Tibial artery (tissue), 4 donors: ENCODE measurements at regions not wholly inside any gene's neighbourhood (a gene's known extent, or its start where the extent isn't known, plus 50 kb on each side); places are given as distances from the start of the nearest gene placed in this dataset.

ENCODE experiments used
- DNase-seq, 2 donors: peaks; one replicate each; pipeline ENCODE4 v3.0.0-alpha.2; 2019
- H3K27ac ChIP-seq, 2 donors: fragments of 200-600 bp; sonication (generic) in 1 of 2; 1 replicate in 1 of 2; 2 replicates in 1 of 2; pipeline ENCODE4 v1.5.1; 2018 to 2019; ENCODE audit warnings: mild to moderate bottlenecking in 1 of 2
- H3K27me3 ChIP-seq, 2 donors: fragments of 200-600 bp; sonication (generic) in 1 of 2; one replicate each; pipeline versions ENCODE4 v1.5.1 to v1.6.0; 2016 to 2019
- H3K36me3 ChIP-seq, 3 donors: fragments of 200-600 bp; sonication (generic) in 2 of 3; one replicate each; pipeline ENCODE4 v1.5.1; 2016 to 2019; ENCODE audit warnings: mild to moderate bottlenecking in 2 of 3
- H3K4me1 ChIP-seq, 4 donors: fragments of 200-600 bp; sonication (generic) in 2 of 4; 1 replicate in 3 of 4; 2 replicates in 1 of 4; pipeline ENCODE4 v1.5.1; 2016 to 2019
- H3K4me3 ChIP-seq, 2 donors: fragments of 200-600 bp; sonication (generic) in 1 of 2; 1 replicate in 1 of 2; 2 replicates in 1 of 2; pipeline ENCODE4 v1.5.1; 2018 to 2019; ENCODE audit warnings: mild to moderate bottlenecking in 2 of 2
- H3K9me3 ChIP-seq, 3 donors: fragments of 200-600 bp; sonication (generic) in 1 of 3; one replicate each; pipeline ENCODE4 v1.5.1; 2016 to 2019
- CTCF ChIP-seq, 2 experiments: fragments of 200-600 bp in 1 of 2; fragments of 450-650 bp in 1 of 2; IDR thresholded peaks; one replicate each; pipeline ENCODE4 v1.5.1; 2017 to 2019; ENCODE audit warnings: antibody characterized with exemption in 2 of 2, mild to moderate bottlenecking in 1 of 2, moderate library complexity in 1 of 2
- intact Hi-C: fragments of 100-400 bp; cut with DNase I; formaldehyde crosslinking; loops from one replicate; pipeline ENCODE4 v1.15.0; 2023; ENCODE audit warnings: low total_unique reads

- DNase-seq = no peak
- H3K27me3 ChIP-seq = no peaks in the 10 kb centered on the region
Measured at GRCh38 chr1:83637586-83637985, 361.3 kb downstream of the TTLL7 start.

GRCh38 chr1:83637009-83637408, 361.9 kb downstream of the TTLL7 start:
- Histone ChIP-seq H3K27ac (no peak overlapping the region), H3K36me3 (no peaks in the 10 kb centered on the region), H3K4me3 (no peak overlapping the region), H3K4me1 (peaks cover 0 to 10% (median 7%) of the 10 kb centered on the region in 4 donors), H3K9me3 (no peaks in the 10 kb centered on the region), H3K27me3 (no peaks in the 10 kb centered on the region)
- no peak for TF ChIP-seq CTCF (IDR thresholded peaks at IDR 0.05)
- intact Hi-C loops = no loop called here
- DNase-seq = no peak

More at GRCh38 chr1:83637586-83637985, 361.3 kb downstream of the TTLL7 start:
- Histone ChIP-seq H3K9me3 (no peaks in the 10 kb centered on the region), H3K36me3 (no peaks in the 10 kb centered on the region), H3K4me3 (no peak overlapping the region), H3K27ac (no peak overlapping the region), H3K4me1 (peaks cover 0 to 15% (median 9%) of the 10 kb centered on the region in 4 donors)
- intact Hi-C loops = no loop called here
- no peak for TF ChIP-seq CTCF (IDR thresholded peaks at IDR 0.05)

- no peak for TF ChIP-seq CTCF (IDR thresholded peaks at IDR 0.05)
- Histone ChIP-seq H3K4me1 (no peaks in the 10 kb centered on the region), H3K9me3 (no peaks in the 10 kb centered on the region), H3K4me3 (no peak overlapping the region), H3K36me3 (no peaks in the 10 kb centered on the region), H3K27ac (no peak overlapping the region), H3K27me3 (no peaks in the 10 kb centered on the region)
- intact Hi-C loops = no loop called here
- DNase-seq = no peak
Measured at GRCh38 chr1:83632906-83633305, 366.0 kb downstream of the TTLL7 start.

- no peak for TF ChIP-seq CTCF (IDR thresholded peaks at IDR 0.05)
- H3K36me3 ChIP-seq = no peaks in the 10 kb centered on the region
- no peak for DNase-seq
- no peaks in the 10 kb centered on the region for H3K4me1 ChIP-seq
- intact Hi-C loops = no loop called here
- H3K4me3 ChIP-seq = no peak overlapping the region
- H3K9me3 ChIP-seq = no peaks in the 10 kb centered on the region
- H3K27me3 ChIP-seq = no peaks in the 10 kb centered on the region
- H3K27ac ChIP-seq = no peak overlapping the region
Measured at GRCh38 chr1:83631851-83632250, 367.1 kb downstream of the TTLL7 start.

GRCh38 chr1:83627045-83627444, 371.9 kb downstream of the TTLL7 start:
- TF ChIP-seq CTCF (IDR thresholded peaks at IDR 0.05) = no peak
- Histone ChIP-seq H3K4me3 (no peak overlapping the region), H3K4me1 (no peaks in the 10 kb centered on the region), H3K9me3 (no peaks in the 10 kb centered on the region), H3K36me3 (no peaks in the 10 kb centered on the region), H3K27me3 (no peaks in the 10 kb centered on the region), H3K27ac (no peak overlapping the region)
- no peak for DNase-seq
- intact Hi-C loops = no loop called here

- no peak for DNase-seq
- no peak for TF ChIP-seq CTCF (IDR thresholded peaks at IDR 0.05)
- H3K27ac ChIP-seq = no peak overlapping the region
- no peaks in the 10 kb centered on the region for H3K9me3 ChIP-seq
- no peaks in the 10 kb centered on the region for H3K4me1 ChIP-seq
- H3K36me3 ChIP-seq = no peaks in the 10 kb centered on the region
- intact Hi-C loops = no loop called here
- H3K27me3 ChIP-seq = no peaks in the 10 kb centered on the region
- H3K4me3 ChIP-seq = no peak overlapping the region
Measured at GRCh38 chr1:83626603-83627002, 372.3 kb downstream of the TTLL7 start.
